Endothelial cell (in vitro differentiated cells): ENCODE measurements at regions not wholly inside any gene's neighbourhood (a gene's known extent, or its start where the extent isn't known, plus 50 kb on each side); places are given as distances from the start of the nearest gene placed in this dataset.

Experiments used
- DNase-seq: peaks from one replicate; pipeline ENCODE4 v3.0.0; 2021; ENCODE audit warnings: low spot score
- H3K27ac Mint-ChIP-seq: one replicate; pipeline ENCODE4 v1.8.0; 2021; ENCODE audit warnings: mixed read lengths, inconsistent platforms; ENCODE audit not compliant: unreplicated experiment
- H3K27me3 Mint-ChIP-seq: one replicate; pipeline ENCODE4 v1.8.0; 2021; ENCODE audit warnings: mild to moderate bottlenecking, moderate library complexity, mixed read lengths, inconsistent platforms; ENCODE audit not compliant: unreplicated experiment
- H3K36me3 Mint-ChIP-seq: one replicate; pipeline ENCODE4 v1.8.0; 2021; ENCODE audit warnings: mild to moderate bottlenecking, low read depth, mixed read lengths, inconsistent platforms; ENCODE audit not compliant: unreplicated experiment
- H3K4me1 Mint-ChIP-seq: one replicate; pipeline ENCODE4 v1.8.0; 2021; ENCODE audit warnings: mild to moderate bottlenecking, mixed read lengths, inconsistent platforms; ENCODE audit not compliant: unreplicated experiment
- H3K4me3 Mint-ChIP-seq: one replicate; pipeline ENCODE4 v1.8.0; 2021; ENCODE audit warnings: mild to moderate bottlenecking, mixed read lengths, inconsistent platforms; ENCODE audit not compliant: unreplicated experiment
- H3K9me3 Mint-ChIP-seq: one replicate; pipeline ENCODE4 v1.8.0; 2021; ENCODE audit warnings: mixed read lengths, inconsistent platforms; ENCODE audit not compliant: unreplicated experiment
- TF ChIP-seq, protein P1 (sequence below): fragments of 200-600 bp; sonication (generic); IDR thresholded peaks from one replicate; pipeline ENCODE4 v1.5.0; 2021; ENCODE audit warnings: antibody characterized with exemption; ENCODE audit not compliant: unreplicated experiment

DNA sequence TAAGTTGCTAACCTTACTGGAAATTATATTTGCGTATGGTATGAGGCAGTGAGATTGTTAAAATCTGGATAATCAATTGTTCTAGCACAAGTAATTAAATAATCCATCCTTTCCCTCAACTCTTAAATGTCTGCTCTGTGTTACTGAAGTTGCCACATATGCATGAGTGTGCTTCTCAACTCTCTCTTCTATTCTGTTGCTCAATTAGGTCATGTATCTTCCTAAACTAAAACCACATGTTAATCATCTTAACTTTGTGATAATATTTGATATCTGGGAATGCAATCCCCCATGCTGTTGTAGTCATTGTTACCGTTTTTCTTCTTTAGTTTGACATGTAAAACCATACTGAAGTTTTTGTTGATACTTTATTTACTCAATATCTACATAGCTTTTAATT, 63.5 kb upstream of the STMND1 start:
- TF ChIP-seq, protein P1, sequence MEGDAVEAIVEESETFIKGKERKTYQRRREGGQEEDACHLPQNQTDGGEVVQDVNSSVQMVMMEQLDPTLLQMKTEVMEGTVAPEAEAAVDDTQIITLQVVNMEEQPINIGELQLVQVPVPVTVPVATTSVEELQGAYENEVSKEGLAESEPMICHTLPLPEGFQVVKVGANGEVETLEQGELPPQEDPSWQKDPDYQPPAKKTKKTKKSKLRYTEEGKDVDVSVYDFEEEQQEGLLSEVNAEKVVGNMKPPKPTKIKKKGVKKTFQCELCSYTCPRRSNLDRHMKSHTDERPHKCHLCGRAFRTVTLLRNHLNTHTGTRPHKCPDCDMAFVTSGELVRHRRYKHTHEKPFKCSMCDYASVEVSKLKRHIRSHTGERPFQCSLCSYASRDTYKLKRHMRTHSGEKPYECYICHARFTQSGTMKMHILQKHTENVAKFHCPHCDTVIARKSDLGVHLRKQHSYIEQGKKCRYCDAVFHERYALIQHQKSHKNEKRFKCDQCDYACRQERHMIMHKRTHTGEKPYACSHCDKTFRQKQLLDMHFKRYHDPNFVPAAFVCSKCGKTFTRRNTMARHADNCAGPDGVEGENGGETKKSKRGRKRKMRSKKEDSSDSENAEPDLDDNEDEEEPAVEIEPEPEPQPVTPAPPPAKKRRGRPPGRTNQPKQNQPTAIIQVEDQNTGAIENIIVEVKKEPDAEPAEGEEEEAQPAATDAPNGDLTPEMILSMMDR, result no peak
- H3K9me3 Mint-ChIP-seq, result no peaks in the 10 kb centered on the region
- no peak overlapping the region for H3K27ac Mint-ChIP-seq
- H3K36me3 Mint-ChIP-seq, result no peaks in the 10 kb centered on the region
- DNase-seq, result no peak
- peaks cover 10% of the 10 kb centered on the region for H3K4me1 Mint-ChIP-seq
- no peak overlapping the region for H3K4me3 Mint-ChIP-seq
- H3K27me3 Mint-ChIP-seq, result no peaks in the 10 kb centered on the region

DNA sequence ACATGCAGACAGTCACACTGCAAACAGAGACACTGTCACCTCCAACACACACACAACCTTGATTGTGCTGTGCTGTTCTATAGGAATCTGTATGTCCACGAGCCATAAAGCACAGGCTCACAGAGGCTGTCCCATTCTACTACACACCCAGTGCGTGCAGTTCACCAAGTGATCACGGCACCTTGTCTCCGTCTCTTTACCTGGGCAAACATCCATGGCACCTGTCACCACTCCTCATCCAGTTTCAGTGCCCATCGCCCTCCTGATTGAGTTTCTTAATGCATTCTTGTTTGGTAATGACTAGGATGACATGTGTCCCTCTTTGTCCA, 65.8 kb upstream of the STMND1 start:
- Mint-ChIP-seq H3K4me3 (no peak overlapping the region), H3K36me3 (no peaks in the 10 kb centered on the region), H3K27ac (no peak overlapping the region), H3K4me1 (peaks cover 5% of the 10 kb centered on the region), H3K27me3 (no peaks in the 10 kb centered on the region), H3K9me3 (no peaks in the 10 kb centered on the region)
- no peak for DNase-seq
- TF ChIP-seq, protein P1, result no peak

DNA sequence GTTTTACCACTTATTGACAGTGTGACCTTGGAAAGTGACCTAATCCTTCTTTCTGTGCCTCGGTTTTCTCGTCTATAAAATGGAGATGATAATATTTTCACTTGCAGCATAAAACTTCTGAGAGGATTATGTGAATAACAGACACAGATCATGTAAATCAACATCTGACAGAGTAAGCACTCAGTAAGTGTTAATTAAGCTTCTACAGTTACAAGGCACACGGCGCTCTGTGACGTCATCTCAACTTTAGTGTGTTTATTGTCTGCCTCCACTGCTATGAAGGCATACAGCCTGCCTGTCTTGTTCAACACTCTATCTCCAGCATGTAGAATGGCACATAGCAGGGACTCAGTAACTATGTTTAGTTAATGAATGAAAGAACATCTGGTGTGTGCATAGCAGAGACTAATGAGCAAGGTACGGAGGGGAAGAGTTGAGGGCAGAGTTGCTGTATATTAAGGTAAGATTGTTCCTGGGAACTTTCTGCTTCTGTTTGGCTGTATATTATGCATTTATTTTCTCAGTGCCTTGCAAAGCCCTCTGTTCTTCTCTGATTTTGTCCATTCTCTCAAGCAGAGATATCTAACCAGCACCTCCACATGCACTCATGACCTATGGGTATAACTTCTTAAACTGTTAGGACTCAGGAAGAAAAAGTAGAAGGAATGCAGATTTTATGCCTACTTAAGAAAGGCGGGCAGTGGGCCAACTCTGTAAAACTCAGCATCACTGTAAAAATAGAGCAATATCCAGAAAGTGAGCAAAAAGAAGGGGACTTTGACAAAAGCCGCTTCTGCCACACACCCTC, 66.4 kb upstream of the STMND1 start:
- Mint-ChIP-seq H3K4me3 (no peak overlapping the region), H3K27me3 (no peaks in the 10 kb centered on the region), H3K36me3 (no peaks in the 10 kb centered on the region), H3K4me1 (peaks cover 5% of the 10 kb centered on the region), H3K27ac (no peak overlapping the region), H3K9me3 (no peaks in the 10 kb centered on the region)
- no peak for DNase-seq
- TF ChIP-seq, protein P1, result no peak

DNA sequence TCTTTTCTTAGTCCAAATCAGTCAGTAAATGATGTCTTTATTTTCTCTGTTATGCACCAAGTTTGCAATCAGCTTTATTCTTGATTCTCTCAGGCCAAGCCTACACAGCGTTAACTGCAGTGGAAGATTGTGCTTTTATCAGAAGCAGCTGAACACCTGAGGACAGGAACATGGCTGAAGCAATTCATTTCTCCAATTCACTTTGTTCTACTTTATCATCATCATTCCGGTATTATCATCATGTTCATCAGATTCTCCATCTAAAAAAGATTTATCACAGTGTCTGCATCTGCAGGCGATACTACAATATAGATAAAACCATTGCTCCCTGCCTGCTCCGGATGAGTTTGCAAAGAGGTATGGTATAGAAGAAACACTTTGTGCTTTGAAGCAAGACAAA, 68.1 kb upstream of the STMND1 start:
- Mint-ChIP-seq H3K27me3 (no peaks in the 10 kb centered on the region), H3K36me3 (peaks cover 7% of the 10 kb centered on the region), H3K9me3 (peaks cover 4% of the 10 kb centered on the region), H3K27ac (no peak overlapping the region), H3K4me1 (peaks cover 7% of the 10 kb centered on the region), H3K4me3 (no peak overlapping the region)
- TF ChIP-seq, protein P1, result no peak
- DNase-seq, result no peak

DNA sequence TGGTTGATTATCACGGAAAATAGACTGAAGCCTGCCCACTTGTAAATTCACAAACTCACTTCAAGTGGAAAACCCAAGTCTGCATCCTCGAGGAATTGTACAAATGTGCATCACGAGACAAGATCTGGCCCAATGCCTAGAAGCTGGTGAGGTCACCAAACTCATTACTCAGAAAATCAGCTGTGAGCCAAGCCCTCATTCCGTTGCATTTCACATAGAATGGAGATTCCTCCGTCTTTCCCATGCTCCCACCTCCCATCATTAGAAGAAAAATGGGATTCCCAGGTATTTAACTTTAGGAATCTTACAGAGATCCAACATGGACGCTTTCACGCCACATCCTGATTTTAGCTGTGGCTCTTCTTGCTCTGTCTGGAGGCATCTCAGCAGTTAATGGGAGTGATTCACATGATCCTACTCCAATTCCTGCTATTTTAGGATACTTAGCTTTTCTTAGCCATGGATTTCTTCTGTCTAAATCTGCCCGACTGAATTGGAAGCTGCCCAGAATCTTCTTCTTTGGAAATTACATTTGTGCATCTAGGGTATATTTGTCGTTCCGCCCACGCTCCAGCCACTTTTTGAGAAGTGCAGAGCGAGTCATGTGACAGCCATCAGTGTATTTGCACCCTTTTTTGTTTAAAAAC, 68.7 kb upstream of the STMND1 start:
- Mint-ChIP-seq H3K4me1 (peaks cover 9% of the 10 kb centered on the region), H3K4me3 (no peak overlapping the region), H3K9me3 (peaks cover 7% of the 10 kb centered on the region), H3K27me3 (no peaks in the 10 kb centered on the region), H3K27ac (no peak overlapping the region), H3K36me3 (peaks cover 9% of the 10 kb centered on the region)
- TF ChIP-seq, protein P1, result no peak
- DNase-seq, result no peak
